AG04449 (cell line): ENCODE measurements at regions not wholly inside any gene's neighbourhood (a gene's known extent, or its start where the extent isn't known, plus 50 kb on each side); places are given as distances from the start of the nearest gene placed in this dataset.

Experiments used
- CTCF ChIA-PET: fragments of 350-600 bp; formaldehyde crosslinking; extraction: SDS; loops from one replicate; lab custom pipeline; 2021; ENCODE audit warnings: antibody characterized with exemption; lab: Yijun Ruan, JAX
- POLR2A ChIA-PET: fragments of 400-600, 350-600 bp; formaldehyde crosslinking; extraction: SDS; loops from one replicate; lab custom pipeline; 2020; ENCODE audit warnings: antibody characterized with exemption, inconsistent platforms; lab: Yijun Ruan, JAX
- DNase-seq: peaks from one replicate; pipeline ENCODE4 v3.0.0-alpha.2; 2010; ENCODE audit warnings: low read depth, low spot score
- H3K4me3 ChIP-seq: 2 replicates; pipeline ENCODE4 v1.5.1; 2011; ENCODE audit warnings: low read depth, mild to moderate bottlenecking, control low read depth, low read length
- TF ChIP-seq, protein P1 (sequence below): IDR thresholded peaks from one replicate; pipeline ENCODE4 v1.5.1; 2011; ENCODE audit warnings: mild to moderate bottlenecking, moderate library complexity, low read length, control low read depth, inconsistent platforms; ENCODE audit not compliant: insufficient read depth; ENCODE audit errors: missing control alignments

DNA sequence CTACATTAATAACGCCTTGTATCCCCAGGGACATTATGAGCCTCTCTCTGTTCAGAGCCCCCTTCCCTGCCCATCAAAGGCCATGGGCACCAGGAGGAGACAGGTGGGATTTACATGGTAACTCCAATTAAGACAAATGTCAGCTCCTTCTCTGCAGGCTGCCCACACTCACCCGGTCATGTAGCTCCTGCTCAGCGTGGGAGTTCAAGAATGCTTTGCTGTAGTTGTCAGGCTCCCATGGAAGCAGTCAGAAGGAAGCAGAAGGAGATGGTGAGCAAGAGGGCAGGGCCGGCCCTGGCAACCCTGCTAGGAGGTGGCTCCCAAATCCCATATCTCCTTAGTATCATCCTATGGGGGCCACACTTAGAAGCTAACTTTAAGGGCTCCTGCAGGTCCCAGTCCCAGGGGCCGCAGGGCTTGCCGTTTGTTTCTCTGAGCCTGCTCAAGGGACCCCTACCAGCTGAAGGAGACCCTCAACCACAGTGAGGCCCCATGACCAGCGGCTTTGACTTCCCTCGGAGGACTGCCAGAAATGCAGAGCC is 218.4 kb upstream of the TLE3 start:
- DNase-seq, result no peak
- POLR2A ChIA-PET, result interaction anchor here (0.8 kb wide), 1 partner anchor 48 kb away, joined by 4 read pairs; no protein-coding TSS in a partner anchor
- TF ChIP-seq, protein P1, sequence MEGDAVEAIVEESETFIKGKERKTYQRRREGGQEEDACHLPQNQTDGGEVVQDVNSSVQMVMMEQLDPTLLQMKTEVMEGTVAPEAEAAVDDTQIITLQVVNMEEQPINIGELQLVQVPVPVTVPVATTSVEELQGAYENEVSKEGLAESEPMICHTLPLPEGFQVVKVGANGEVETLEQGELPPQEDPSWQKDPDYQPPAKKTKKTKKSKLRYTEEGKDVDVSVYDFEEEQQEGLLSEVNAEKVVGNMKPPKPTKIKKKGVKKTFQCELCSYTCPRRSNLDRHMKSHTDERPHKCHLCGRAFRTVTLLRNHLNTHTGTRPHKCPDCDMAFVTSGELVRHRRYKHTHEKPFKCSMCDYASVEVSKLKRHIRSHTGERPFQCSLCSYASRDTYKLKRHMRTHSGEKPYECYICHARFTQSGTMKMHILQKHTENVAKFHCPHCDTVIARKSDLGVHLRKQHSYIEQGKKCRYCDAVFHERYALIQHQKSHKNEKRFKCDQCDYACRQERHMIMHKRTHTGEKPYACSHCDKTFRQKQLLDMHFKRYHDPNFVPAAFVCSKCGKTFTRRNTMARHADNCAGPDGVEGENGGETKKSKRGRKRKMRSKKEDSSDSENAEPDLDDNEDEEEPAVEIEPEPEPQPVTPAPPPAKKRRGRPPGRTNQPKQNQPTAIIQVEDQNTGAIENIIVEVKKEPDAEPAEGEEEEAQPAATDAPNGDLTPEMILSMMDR, result no peak
- no peak overlapping the region for H3K4me3 ChIP-seq
- CTCF ChIA-PET, result interaction anchor here (1.2 to 1.6 kb wide), 2 partner anchors 151 to 838 kb away, joined by 3 to 4 read pairs; no protein-coding TSS in a partner anchor

DNA sequence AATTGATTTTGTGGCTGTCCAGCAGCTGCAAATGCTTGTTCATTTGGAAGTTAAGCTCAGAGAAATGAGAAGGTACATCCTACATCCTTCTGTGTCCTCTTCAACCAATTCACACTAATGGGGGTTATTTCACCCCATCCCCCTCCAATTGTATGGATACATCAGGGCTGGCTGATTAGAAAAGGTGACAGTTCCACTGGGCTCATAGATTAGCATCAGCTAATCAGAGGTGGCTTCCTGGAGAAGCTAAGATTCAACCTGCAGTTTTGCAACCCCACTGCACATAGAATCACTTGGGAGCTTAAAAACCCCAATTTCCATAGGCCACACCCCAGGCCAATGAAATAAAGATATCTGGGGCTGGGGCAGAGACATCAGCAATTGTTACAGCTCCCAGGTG is 217.7 kb upstream of the TLE3 start:
- CTCF ChIA-PET, result interaction anchor here (1.2 kb wide), 2 partner anchors 15 to 837 kb away, joined by 4 read pairs; no protein-coding TSS in a partner anchor
- H3K4me3 ChIP-seq, result no peak overlapping the region
- DNase-seq, result no peak
- POLR2A ChIA-PET, result interaction anchor here (0.8 kb wide), 1 partner anchor 47 kb away, joined by 4 read pairs; no protein-coding TSS in a partner anchor
- TF ChIP-seq, protein P1, result no peak

DNA sequence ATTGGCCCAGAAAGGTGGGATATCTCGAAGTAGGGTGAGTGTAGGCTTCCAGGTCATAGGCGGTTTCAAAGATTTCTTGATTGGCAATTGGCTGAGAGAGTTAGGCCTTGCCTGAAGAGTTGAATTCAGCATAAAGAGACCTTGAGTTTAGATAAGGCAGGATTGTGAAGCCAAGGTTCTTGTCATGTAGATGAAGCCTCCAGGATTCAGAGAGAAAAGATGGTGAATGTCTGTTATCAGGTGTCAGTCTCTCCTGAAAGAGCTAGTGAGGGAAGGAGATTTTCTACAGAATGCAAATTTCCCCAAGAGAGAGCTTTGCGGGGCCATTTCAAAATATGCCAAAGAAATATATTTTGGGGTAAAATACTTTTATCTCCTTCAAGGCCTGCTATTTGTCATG is 217.0 kb upstream of the TLE3 start:
- CTCF ChIA-PET, result interaction anchor here (1.2 kb wide), 1 partner anchor 14 kb away, joined by 4 read pairs; no protein-coding TSS in a partner anchor
- POLR2A ChIA-PET, result no interaction called here
- no peak overlapping the region for H3K4me3 ChIP-seq
- TF ChIP-seq, protein P1, result no peak
- no peak for DNase-seq

DNA sequence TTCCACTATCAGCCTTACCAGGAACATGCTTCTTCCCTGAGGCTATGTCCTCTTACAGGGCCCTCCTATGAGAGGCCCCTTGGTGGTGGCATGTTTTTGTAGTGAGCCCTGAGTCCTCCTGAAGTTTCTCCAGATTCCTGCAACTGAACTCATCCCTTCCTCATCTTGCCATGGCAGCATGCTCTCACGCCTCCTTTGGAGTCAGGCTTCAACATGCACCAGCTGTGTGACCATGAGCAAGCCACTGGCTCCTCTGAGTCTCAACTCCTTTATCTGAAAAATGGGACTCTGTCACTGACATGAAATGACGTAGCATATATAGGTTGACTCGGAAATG is 216.3 kb upstream of the TLE3 start:
- ChIA-PET CTCF (no interaction called here), POLR2A (no interaction called here)
- TF ChIP-seq, protein P1, result no peak
- no peak for DNase-seq
- H3K4me3 ChIP-seq, result no peak overlapping the region

DNA sequence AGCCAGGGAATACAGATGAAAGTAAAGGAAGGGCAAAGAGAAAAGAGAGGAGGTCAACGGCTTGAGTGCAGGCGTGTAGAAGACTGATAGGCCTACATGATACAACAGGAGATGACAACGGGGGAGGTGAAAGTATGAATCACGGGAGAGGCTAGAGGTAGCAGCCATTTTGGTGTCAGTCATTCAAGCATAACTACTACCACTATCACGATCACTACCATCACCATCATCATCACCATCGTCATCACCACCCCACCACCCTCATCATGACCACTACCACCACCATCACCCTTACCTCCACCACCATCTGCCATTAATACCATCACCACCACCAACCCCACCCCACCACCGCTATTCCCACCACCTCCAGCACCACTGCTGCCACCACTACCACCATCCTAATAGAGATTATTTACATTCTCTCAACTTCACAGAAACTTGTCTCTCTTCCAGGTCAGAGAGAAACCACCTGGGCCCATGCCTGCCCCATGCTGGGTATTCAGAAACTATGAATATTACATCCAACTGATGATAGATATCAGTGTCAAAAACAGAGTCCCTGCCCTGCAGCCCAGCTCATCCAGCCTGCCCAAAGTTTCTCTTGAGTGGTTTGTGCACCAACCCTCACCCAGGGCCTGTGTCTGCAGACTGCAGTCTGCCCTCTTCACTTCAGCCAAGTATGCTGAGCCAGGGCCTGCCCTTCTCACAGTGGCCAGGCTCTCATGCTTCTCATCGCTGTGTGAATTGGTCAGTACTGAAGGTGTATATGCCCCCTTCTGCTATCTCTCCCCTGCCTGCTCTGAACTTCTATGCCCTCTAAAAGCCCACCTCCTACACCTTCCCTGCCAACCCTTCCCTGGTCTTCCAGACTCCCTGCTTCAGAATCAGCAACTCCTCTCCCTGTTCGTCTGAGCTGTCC is 215.6 kb upstream of the TLE3 start:
- no peak overlapping the region for H3K4me3 ChIP-seq
- CTCF ChIA-PET, result no interaction called here
- TF ChIP-seq, protein P1, result no peak
- DNase-seq, result no peak
- POLR2A ChIA-PET, result no interaction called here

DNA sequence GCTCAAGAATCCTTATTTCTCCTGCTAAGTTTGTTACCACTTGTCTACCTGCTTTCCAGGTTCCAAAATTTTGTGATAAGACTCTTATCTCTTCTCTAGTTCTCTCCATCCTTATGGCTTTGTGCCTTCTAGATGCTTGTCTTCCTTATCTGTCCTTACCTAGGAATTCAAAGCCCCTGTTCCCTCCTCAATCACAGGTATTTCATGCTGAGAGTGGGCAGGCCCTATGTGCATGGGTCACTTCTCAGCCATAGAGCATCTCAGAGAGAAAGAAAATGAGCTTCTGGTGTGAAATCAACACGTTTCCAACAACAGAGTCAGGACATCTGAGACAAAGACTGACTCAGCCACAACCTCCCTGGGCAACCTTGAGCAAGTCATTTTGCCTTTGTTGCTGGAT is 214.1 kb upstream of the TLE3 start:
- no peak for DNase-seq
- no peak overlapping the region for H3K4me3 ChIP-seq
- ChIA-PET CTCF (no interaction called here), POLR2A (no interaction called here)
- TF ChIP-seq, protein P1, result no peak
